ENCODE measurements at regions not wholly inside any gene's neighbourhood (a gene's known extent, or its start where the extent isn't known, plus 50 kb on each side); places are given as distances from the start of the nearest gene placed in this dataset.
"Not testable (repeated sequence)": the region's sequence is repeated elsewhere in the genome, so short reads cannot be mapped to it uniquely, and the experiment has no call there.

DNA sequence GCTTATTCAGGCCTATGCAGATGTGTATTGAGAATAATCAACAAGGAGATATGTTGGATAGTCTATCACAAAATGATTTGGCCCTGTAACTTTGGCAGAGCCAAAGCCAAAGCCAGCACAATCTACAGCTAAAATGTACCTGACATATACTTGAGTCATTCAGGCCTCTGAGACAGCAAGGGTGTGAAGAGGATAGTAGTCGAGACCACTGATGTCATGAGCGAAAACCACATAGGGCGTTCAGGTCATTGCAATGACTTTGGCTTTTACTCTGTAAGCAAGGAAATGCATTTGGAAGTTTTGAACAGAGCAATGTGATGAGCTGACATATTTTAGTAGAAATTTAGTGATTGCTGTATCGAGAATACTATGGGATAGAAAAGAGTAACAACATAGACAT, 579.6 kb downstream of the AMY1C start:
- Histone ChIP-seq H3K27ac (ENCODE audit: low read length in 2 of 2) (no peak overlapping the region), H3K4me2 (replicated peaks; ENCODE audit: low read depth, low read length, poor library complexity, severe bottlenecking) (no peak overlapping the region), H2AFZ (ENCODE audit: insufficient read depth, low read depth, low read length, poor library complexity, severe bottlenecking) (no peak overlapping the region), H3K9me3 (ENCODE audit: control extremely low read depth in 1 of 3, control insufficient read depth in 2 of 3, insufficient read depth in 1 of 3, low read length in 2 of 3) (no peaks in the 10 kb centered on the region), H4K20me1 (ENCODE audit: control insufficient read depth, insufficient read depth, low read length, poor library complexity, severe bottlenecking) (no peaks in the 10 kb centered on the region), H3K4me1 (ENCODE audit: control insufficient read depth in 2 of 2, insufficient read depth in 2 of 2, low read length in 2 of 2) (no peaks in the 10 kb centered on the region), H3K4me3 (ENCODE audit: control extremely low read depth in 1 of 5, extremely low read depth in 1 of 5, insufficient read depth in 1 of 5, low read depth in 2 of 5, low read length in 4 of 5) (no peak overlapping the region), H3K79me2 (ENCODE audit: control insufficient read depth, insufficient read depth, low read length) (no peaks in the 10 kb centered on the region), H3K9ac (ENCODE audit: low read length) (no peak overlapping the region), H3K27me3 (replicated peaks in 1 of 4; ENCODE audit: control extremely low read depth in 1 of 4, control insufficient read depth in 3 of 4, insufficient read depth in 4 of 4, low read length in 3 of 4) (no peaks in the 10 kb centered on the region), H3K36me3 (replicated peaks in 1 of 2; ENCODE audit: control extremely low read depth in 1 of 2, control insufficient read depth in 1 of 2, extremely low read depth in 1 of 2, insufficient read depth in 2 of 2, low read length in 1 of 2) (no peaks in the 10 kb centered on the region)
- CTCF ChIA-PET, result no interaction called here
- 95% methylated on average over 4 of the region's 4 CpGs for WGBS (ENCODE audit: insufficient coverage)
- ATAC-seq (ENCODE audit: low read depth) (no peak), DNase-seq (no peak)
- no peaks in the 10 kb centered on the region for H3K4me1 Mint-ChIP-seq
- intact Hi-C loops (cut with micrococcal nuclease), result no loop called here
- peaks cover 2% of the 10 kb centered on the region for H3K9me3 Mint-ChIP-seq (ENCODE audit: insufficient read depth)
- no peaks in the 10 kb centered on the region for H3K27me3 Mint-ChIP-seq
- POLR2A ChIA-PET, result no interaction called here
- no peak overlapping the region for H3K4me3 Mint-ChIP-seq
- TF ChIP-seq EZH2 (IDR thresholded peaks at IDR 0.05; ENCODE audit: borderline replicate concordance, insufficient read depth, low read depth, low read length, poor library complexity, severe bottlenecking), result no peak
- TF ChIP-seq, protein P1, sequence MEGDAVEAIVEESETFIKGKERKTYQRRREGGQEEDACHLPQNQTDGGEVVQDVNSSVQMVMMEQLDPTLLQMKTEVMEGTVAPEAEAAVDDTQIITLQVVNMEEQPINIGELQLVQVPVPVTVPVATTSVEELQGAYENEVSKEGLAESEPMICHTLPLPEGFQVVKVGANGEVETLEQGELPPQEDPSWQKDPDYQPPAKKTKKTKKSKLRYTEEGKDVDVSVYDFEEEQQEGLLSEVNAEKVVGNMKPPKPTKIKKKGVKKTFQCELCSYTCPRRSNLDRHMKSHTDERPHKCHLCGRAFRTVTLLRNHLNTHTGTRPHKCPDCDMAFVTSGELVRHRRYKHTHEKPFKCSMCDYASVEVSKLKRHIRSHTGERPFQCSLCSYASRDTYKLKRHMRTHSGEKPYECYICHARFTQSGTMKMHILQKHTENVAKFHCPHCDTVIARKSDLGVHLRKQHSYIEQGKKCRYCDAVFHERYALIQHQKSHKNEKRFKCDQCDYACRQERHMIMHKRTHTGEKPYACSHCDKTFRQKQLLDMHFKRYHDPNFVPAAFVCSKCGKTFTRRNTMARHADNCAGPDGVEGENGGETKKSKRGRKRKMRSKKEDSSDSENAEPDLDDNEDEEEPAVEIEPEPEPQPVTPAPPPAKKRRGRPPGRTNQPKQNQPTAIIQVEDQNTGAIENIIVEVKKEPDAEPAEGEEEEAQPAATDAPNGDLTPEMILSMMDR (IDR thresholded peaks at IDR 0.05), result no peak
- no peak overlapping the region for H3K27ac Mint-ChIP-seq

DNA sequence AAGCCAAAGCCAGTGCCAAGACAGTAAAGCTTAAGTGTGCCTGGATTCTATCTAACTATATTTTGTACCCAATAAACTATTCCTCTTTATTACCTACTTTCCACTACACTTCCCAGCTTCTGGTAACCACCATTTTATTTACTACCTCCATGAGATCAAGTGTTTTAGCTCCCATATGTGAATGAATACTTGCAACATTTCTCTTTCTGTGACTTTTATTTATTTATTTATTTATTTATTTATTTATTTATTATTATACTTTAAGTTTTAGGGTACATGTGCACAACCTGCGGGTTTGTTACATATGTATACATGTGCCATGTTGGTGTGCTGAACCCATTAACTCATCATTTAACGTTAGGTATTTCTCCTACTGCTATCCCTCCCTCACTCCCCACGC, 582.1 kb downstream of the AMY1C start:
- CTCF ChIA-PET, result no interaction called here

DNA sequence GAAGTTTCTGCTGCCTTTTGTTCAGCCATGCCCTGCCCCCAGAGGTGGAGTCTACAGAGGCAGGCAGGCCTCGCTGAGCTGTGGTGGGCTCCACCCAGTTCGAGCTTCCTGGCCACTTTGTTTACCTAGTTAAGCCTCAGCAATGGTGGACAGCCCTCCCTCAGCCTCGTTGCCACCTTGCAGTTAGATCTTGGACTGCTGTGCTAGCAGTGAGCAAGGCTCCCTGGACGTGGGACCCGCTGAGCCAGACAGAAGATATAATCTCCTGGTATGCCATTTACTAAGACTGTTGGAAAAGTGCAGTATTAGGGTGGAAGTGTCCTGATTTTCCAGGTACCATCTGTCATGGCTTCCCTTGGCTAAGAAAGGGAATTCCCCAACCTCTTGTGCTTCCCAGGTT, 588.2 kb downstream of the AMY1C start:
- POLR2A ChIA-PET; H3K4me1 ChIP-seq (ENCODE audit: control insufficient read depth in 2 of 2, insufficient read depth in 2 of 2, low read length in 2 of 2); H3K27me3 ChIP-seq (replicated peaks in 1 of 4; ENCODE audit: control extremely low read depth in 1 of 4, control insufficient read depth in 3 of 4, insufficient read depth in 4 of 4, low read length in 3 of 4): not testable (repeated sequence)

More for the DNA sequence above, 582.1 kb downstream of the AMY1C start:
- intact Hi-C loops (cut with micrococcal nuclease), result no loop called here
- no peak for DNase-seq
- Mint-ChIP-seq H3K4me3 (no peak overlapping the region), H3K27me3 (no peaks in the 10 kb centered on the region), H3K4me1 (no peaks in the 10 kb centered on the region), H3K27ac (no peak overlapping the region), H3K9me3 (ENCODE audit: insufficient read depth) (no peaks in the 10 kb centered on the region)
- Histone ChIP-seq H3K27me3 (replicated peaks in 1 of 4; ENCODE audit: control extremely low read depth in 1 of 4, control insufficient read depth in 3 of 4, insufficient read depth in 4 of 4, low read length in 3 of 4) (no peaks in the 10 kb centered on the region), H3K36me3 (replicated peaks in 1 of 2; ENCODE audit: control extremely low read depth in 1 of 2, control insufficient read depth in 1 of 2, extremely low read depth in 1 of 2, insufficient read depth in 2 of 2, low read length in 1 of 2) (no peaks in the 10 kb centered on the region), H4K20me1 (ENCODE audit: control insufficient read depth, insufficient read depth, low read length, poor library complexity, severe bottlenecking) (no peaks in the 10 kb centered on the region), H3K79me2 (ENCODE audit: control insufficient read depth, insufficient read depth, low read length) (no peaks in the 10 kb centered on the region), H3K27ac (ENCODE audit: low read length in 2 of 2) (no peak overlapping the region), H2AFZ (ENCODE audit: insufficient read depth, low read depth, low read length, poor library complexity, severe bottlenecking) (no peak overlapping the region), H3K4me3 (ENCODE audit: control extremely low read depth in 1 of 5, extremely low read depth in 1 of 5, insufficient read depth in 1 of 5, low read depth in 2 of 5, low read length in 4 of 5) (no peak overlapping the region), H3K9me3 (ENCODE audit: control extremely low read depth in 1 of 3, control insufficient read depth in 2 of 3, insufficient read depth in 1 of 3, low read length in 2 of 3) (peaks cover 0 to 1% (median 0%) of the 10 kb centered on the region in 3 donors), H3K9ac (ENCODE audit: low read length) (no peak overlapping the region), H3K4me1 (ENCODE audit: control insufficient read depth in 2 of 2, insufficient read depth in 2 of 2, low read length in 2 of 2) (no peaks in the 10 kb centered on the region), H3K4me2 (replicated peaks; ENCODE audit: low read depth, low read length, poor library complexity, severe bottlenecking) (no peak overlapping the region)
- TF ChIP-seq, protein P1 (IDR thresholded peaks at IDR 0.05), result no peak
- TF ChIP-seq EZH2 (IDR thresholded peaks at IDR 0.05; ENCODE audit: borderline replicate concordance, insufficient read depth, low read depth, low read length, poor library complexity, severe bottlenecking), result no peak
- no CpG with 5 or more reads among the region's 3 CpGs for whole genome bisulfite sequencing (ENCODE audit: insufficient coverage)
- no peak for ATAC-seq (ENCODE audit: low read depth)
- POLR2A ChIA-PET, result no interaction called here

More for the DNA sequence above, 588.2 kb downstream of the AMY1C start:
- DNase-seq; H3K9ac ChIP-seq (ENCODE audit: low read length); H3K79me2 ChIP-seq (ENCODE audit: control insufficient read depth, insufficient read depth, low read length); H3K27ac ChIP-seq (ENCODE audit: low read length in 2 of 2); CTCF ChIA-PET; H3K27me3 Mint-ChIP-seq; H3K4me2 ChIP-seq (replicated peaks; ENCODE audit: low read depth, low read length, poor library complexity, severe bottlenecking); H3K9me3 ChIP-seq (ENCODE audit: control extremely low read depth in 1 of 3, control insufficient read depth in 2 of 3, insufficient read depth in 1 of 3, low read length in 2 of 3); H3K4me1 Mint-ChIP-seq; H3K36me3 ChIP-seq (replicated peaks in 1 of 2; ENCODE audit: control extremely low read depth in 1 of 2, control insufficient read depth in 1 of 2, extremely low read depth in 1 of 2, insufficient read depth in 2 of 2, low read length in 1 of 2); H4K20me1 ChIP-seq (ENCODE audit: control insufficient read depth, insufficient read depth, low read length, poor library complexity, severe bottlenecking); H3K27ac Mint-ChIP-seq; intact Hi-C loops (cut with micrococcal nuclease); H2AFZ ChIP-seq (ENCODE audit: insufficient read depth, low read depth, low read length, poor library complexity, severe bottlenecking); H3K9me3 Mint-ChIP-seq (ENCODE audit: insufficient read depth); H3K4me3 Mint-ChIP-seq; ATAC-seq (ENCODE audit: low read depth); H3K4me3 ChIP-seq (ENCODE audit: control extremely low read depth in 1 of 5, extremely low read depth in 1 of 5, insufficient read depth in 1 of 5, low read depth in 2 of 5, low read length in 4 of 5): not testable (repeated sequence)
- 73% methylated on average over 5 of the region's 5 CpGs for WGBS (ENCODE audit: insufficient coverage)
